H9 (cell line): ENCODE measurements at regions not wholly inside any gene's neighbourhood (a gene's known extent, or its start where the extent isn't known, plus 50 kb on each side); places are given as distances from the start of the nearest gene placed in this dataset.

ENCODE experiments used
- DNase-seq: peaks from one replicate; pipeline ENCODE4 v3.0.0-alpha.2; 2017
- H2AFZ ChIP-seq: one replicate; pipeline ENCODE4 v1.6.1; 2013; ENCODE audit warnings: mild to moderate bottlenecking, low read length, control low read depth, moderate library complexity
- H2AK5ac ChIP-seq: 2 replicates; pipeline ENCODE4 v1.6.1; 2013; ENCODE audit warnings: low read length, control low read depth, mixed read lengths; ENCODE audit not compliant: insufficient read length
- H2BK120ac ChIP-seq: one replicate; pipeline ENCODE4 v1.6.1; 2013; ENCODE audit warnings: low read depth, mild to moderate bottlenecking, low read length, control low read depth, inconsistent platforms; ENCODE audit not compliant: poor library complexity, severe bottlenecking
- H2BK12ac ChIP-seq: 2 replicates; pipeline ENCODE4 v1.6.1; 2013; ENCODE audit warnings: low read length, control low read depth, mixed read lengths, low read depth; ENCODE audit not compliant: insufficient read length
- H2BK15ac ChIP-seq: 2 replicates; pipeline ENCODE4 v1.6.1; 2013; ENCODE audit warnings: low read depth, low read length, control low read depth
- H2BK20ac ChIP-seq: one replicate; pipeline ENCODE4 v1.6.1; 2013; ENCODE audit warnings: low read depth, mild to moderate bottlenecking, low read length, control low read depth, inconsistent platforms; ENCODE audit not compliant: poor library complexity, severe bottlenecking
- H2BK5ac ChIP-seq: 2 replicates; pipeline ENCODE4 v1.6.1; 2013; ENCODE audit warnings: low read length, control low read depth, mixed read lengths; ENCODE audit not compliant: insufficient read length
- H3K14ac ChIP-seq: 2 replicates; pipeline ENCODE4 v1.6.1; 2013; ENCODE audit warnings: low read length, control low read depth; ENCODE audit not compliant: insufficient read depth
- H3K18ac ChIP-seq: 2 replicates; pipeline ENCODE4 v1.6.1; 2013; ENCODE audit warnings: low read depth, mild to moderate bottlenecking, mixed read lengths, low read length, control low read depth; ENCODE audit not compliant: insufficient read length
- H3K23ac ChIP-seq: 2 replicates; pipeline ENCODE4 v1.6.1; 2013; ENCODE audit warnings: low read length, control low read depth, mixed read lengths, low read depth; ENCODE audit not compliant: insufficient read length
- H3K23me2 ChIP-seq: 2 replicates; pipeline ENCODE4 v1.6.1; 2013; ENCODE audit warnings: low read depth, mild to moderate bottlenecking, mixed read lengths, low read length, control low read depth; ENCODE audit not compliant: insufficient read length, poor library complexity, severe bottlenecking
- H3K27ac ChIP-seq: 2 replicates; pipeline ENCODE4 v1.5.1; 2013; ENCODE audit warnings: low read length, control low read depth, mixed read lengths, low read depth; ENCODE audit not compliant: insufficient read length
- H3K27me3 ChIP-seq: 2 replicates; pipeline ENCODE4 v1.6.1; 2013; ENCODE audit warnings: low read length, control low read depth, inconsistent platforms; ENCODE audit not compliant: insufficient read depth
- H3K4ac ChIP-seq: 2 replicates; pipeline ENCODE4 v1.6.1; 2013; ENCODE audit warnings: low read depth, mild to moderate bottlenecking, control low read depth, inconsistent platforms, low read length, moderate library complexity
- H3K4me1 ChIP-seq: 2 replicates; pipeline ENCODE4 v1.6.1; 2013; ENCODE audit warnings: low read length, control low read depth, inconsistent platforms; ENCODE audit not compliant: insufficient read depth
- H3K4me2 ChIP-seq: 2 replicates; pipeline ENCODE4 v1.6.1; 2013; ENCODE audit warnings: low read length, control low read depth, mixed read lengths; ENCODE audit not compliant: insufficient read length, insufficient read depth
- H3K56ac ChIP-seq: 2 replicates; pipeline ENCODE4 v1.6.1; 2013; ENCODE audit warnings: low read depth, mild to moderate bottlenecking, mixed read lengths, low read length, control low read depth; ENCODE audit not compliant: insufficient read length
- H3K79me1 ChIP-seq: 2 replicates; pipeline ENCODE4 v1.6.1; 2013; ENCODE audit warnings: low read depth, mild to moderate bottlenecking, moderate library complexity, low read length, control low read depth, inconsistent platforms; ENCODE audit not compliant: insufficient read depth, poor library complexity, severe bottlenecking
- H3K79me2 ChIP-seq: 2 replicates; pipeline ENCODE4 v1.6.1; 2013; ENCODE audit warnings: low read length, control low read depth, inconsistent platforms; ENCODE audit not compliant: insufficient read depth
- H3K9ac ChIP-seq: 2 replicates; pipeline ENCODE4 v1.6.1; 2013; ENCODE audit warnings: low read length, control low read depth, mixed read lengths; ENCODE audit not compliant: insufficient read length; ENCODE audit errors: extremely low read depth
- H3K9me3 ChIP-seq: one replicate; pipeline ENCODE4 v1.6.1; 2013; ENCODE audit warnings: low read depth, low read length, inconsistent platforms; ENCODE audit not compliant: control insufficient read depth
- H3T11ph ChIP-seq: one replicate; pipeline ENCODE4 v1.6.1; 2013; ENCODE audit warnings: mild to moderate bottlenecking, low read length, control low read depth, inconsistent platforms
- H4K20me1 ChIP-seq: one replicate; pipeline ENCODE4 v1.6.1; 2013; ENCODE audit not compliant: control insufficient read depth, insufficient read length, insufficient read depth
- H4K5ac ChIP-seq: 2 replicates; pipeline ENCODE4 v1.6.1; 2013; ENCODE audit warnings: low read depth, mild to moderate bottlenecking, mixed read lengths, low read length, control low read depth; ENCODE audit not compliant: insufficient read length
- H4K8ac ChIP-seq: replicated peaks from 2 replicates; pipeline ENCODE4 v1.6.1; 2013; ENCODE audit warnings: low read length, control low read depth, mixed read lengths, low read depth; ENCODE audit not compliant: insufficient read length
- H4K91ac ChIP-seq: 2 replicates; pipeline ENCODE4 v1.6.1; 2013; ENCODE audit warnings: low read depth, mild to moderate bottlenecking, moderate library complexity, mixed read lengths, low read length, control low read depth; ENCODE audit not compliant: insufficient read length
- H3K27ac Mint-ChIP-seq, 3 experiments: 2 replicates in 2 of 3; 3 replicates in 1 of 3; pipeline ENCODE4 v1.8.0; 2020 to 2021; ENCODE audit warnings: mixed read lengths in 3 of 3, mild to moderate bottlenecking in 1 of 3, moderate library complexity in 1 of 3
- H3K27me3 Mint-ChIP-seq: 2 replicates; pipeline ENCODE4 v1.8.0; 2021; ENCODE audit warnings: low read depth, mild to moderate bottlenecking, moderate library complexity, mixed read lengths
- H3K36me3 Mint-ChIP-seq, 3 experiments: 2 replicates in 2 of 3; 3 replicates in 1 of 3; pipeline ENCODE4 v1.8.0; 2020 to 2021; ENCODE audit warnings: low read depth in 3 of 3, mixed read lengths in 3 of 3; ENCODE audit not compliant: insufficient read depth in 1 of 3
- H3K4me1 Mint-ChIP-seq, 2 experiments: 2 replicates each; pipeline ENCODE4 v1.8.0; 2020; ENCODE audit warnings: mixed read lengths in 2 of 2
- H3K4me3 Mint-ChIP-seq, 2 experiments: 2 replicates in 1 of 2; 3 replicates in 1 of 2; pipeline ENCODE4 v1.8.0; 2020 to 2021; ENCODE audit warnings: mild to moderate bottlenecking in 2 of 2, mixed read lengths in 2 of 2, moderate library complexity in 1 of 2
- H3K9me3 Mint-ChIP-seq, 2 experiments: 2 replicates in 1 of 2; 3 replicates in 1 of 2; pipeline ENCODE4 v1.8.0; 2020; ENCODE audit warnings: mild to moderate bottlenecking in 2 of 2, mixed read lengths in 2 of 2, moderate library complexity in 1 of 2
- CTCF ChIP-seq: fragments of 200-600 bp; sonication (generic); conservative IDR thresholded peaks from 3 replicates; pipeline ENCODE4 v1.8.0; 2021; ENCODE audit warnings: antibody characterized with exemption, mild to moderate bottlenecking
- WGBS: extraction: QIAGEN DNeasy Blood & Tissue Kit; methylation state at CpG from one replicate; pipeline ENCODE4 v1.1.7; 2013; ENCODE audit warnings: missing lambda C conversion rate, low lambda C conversion rate, mixed read lengths; ENCODE audit not compliant: insufficient read length; ENCODE audit errors: extremely low coverage; 5-methylcytosine and 5-hydroxymethylcytosine counted together

- Histone ChIP-seq H2BK15ac (no peak overlapping the region), H3K56ac (no peak overlapping the region), H3K27me3 (no peaks in the 10 kb centered on the region), H2BK12ac (no peak overlapping the region), H3K79me1 (no peaks in the 10 kb centered on the region), H4K5ac (no peak overlapping the region), H3K4me1 (no peaks in the 10 kb centered on the region), H3K79me2 (no peaks in the 10 kb centered on the region; the same call in 1 of the 2 replicates), H3K23me2 (no peaks in the 10 kb centered on the region), H3K4me2 (no peak overlapping the region), H2AK5ac (no peak overlapping the region), H3K27ac (no peak overlapping the region), H4K8ac (no peak overlapping the region), H3K9me3 (no peaks in the 10 kb centered on the region), H3K9ac (no peak overlapping the region), H3K18ac (no peak overlapping the region), H2BK5ac (no peak overlapping the region), H4K20me1 (no peaks in the 10 kb centered on the region), H2BK20ac (no peak overlapping the region), H3T11ph (no peak overlapping the region), H3K23ac (no peak overlapping the region), H3K14ac (no peak overlapping the region), H3K4ac (no peak overlapping the region), H4K91ac (no peak overlapping the region), H2AFZ (no peak overlapping the region), H2BK120ac (no peak overlapping the region)
- TF ChIP-seq CTCF, result no peak
- no CpG with 5 or more reads among the region's 5 CpGs for WGBS
- Mint-ChIP-seq H3K27ac (no peak overlapping the region; a peak in 1 of 7 replicates), H3K4me1 (peaks cover 0 to 4% of the 10 kb centered on the region in 2 experiments; a peak in 2 of 4 replicates), H3K36me3 (peaks cover 0 to 6% (median 4%) of the 10 kb centered on the region in 3 experiments; a peak in 2 of 7 replicates), H3K9me3 (peaks cover 0 to 75% of the 10 kb centered on the region in 2 experiments; a peak in 4 of 5 replicates), H3K27me3 (peaks cover 14% of the 10 kb centered on the region), H3K4me3 (no peak overlapping the region)
- DNase-seq, result no peak
Measured at GRCh38 chr22:47854251-47854650, 1091.8 kb downstream of the TBC1D22A start.
